Cardiac muscle cell (in vitro differentiated cells and primary cell): ENCODE measurements at regions not wholly inside any gene's neighbourhood (a gene's known extent, or its start where the extent isn't known, plus 50 kb on each side); places are given as distances from the start of the nearest gene placed in this dataset.

Source experiments
- DNase-seq, 2 donors: peaks; one replicate each; pipeline versions ENCODE4 v3.0.0 to v3.0.0-alpha.2; 2010 to 2017; ENCODE audit warnings: low read depth in 1 of 2, low spot score in 1 of 2
- H3K27ac ChIP-seq: fragments of 200-600 bp; sonication (generic); 2 replicates; pipeline ENCODE4 v1.5.1; 2016
- H3K27me3 ChIP-seq: fragments of 200-600 bp; sonication (generic); 2 replicates; pipeline ENCODE4 v1.6.0; 2016; ENCODE audit warnings: control low read depth
- H3K36me3 ChIP-seq: fragments of 200-600 bp; sonication (generic); 2 replicates; pipeline ENCODE4 v1.5.1; 2016; ENCODE audit warnings: control low read depth
- H3K4me1 ChIP-seq: fragments of 200-600 bp; sonication (generic); 2 replicates; pipeline ENCODE4 v1.8.1; 2017; ENCODE audit warnings: low read depth, mild to moderate bottlenecking, mixed run types
- H3K4me3 ChIP-seq: fragments of 200-600 bp; sonication (generic); 2 replicates; pipeline ENCODE4 v1.5.1; 2016; ENCODE audit warnings: mild to moderate bottlenecking
- H3K9me3 ChIP-seq: fragments of 200-600 bp; sonication (generic); 2 replicates; pipeline ENCODE4 v1.5.1; 2017; ENCODE audit warnings: low read depth, mild to moderate bottlenecking, control low read depth
- TF ChIP-seq, protein P1 (sequence below): IDR thresholded peaks from 2 replicates; pipeline ENCODE4 v1.5.1; 2012; ENCODE audit warnings: low read depth, mild to moderate bottlenecking, low read length

DNA sequence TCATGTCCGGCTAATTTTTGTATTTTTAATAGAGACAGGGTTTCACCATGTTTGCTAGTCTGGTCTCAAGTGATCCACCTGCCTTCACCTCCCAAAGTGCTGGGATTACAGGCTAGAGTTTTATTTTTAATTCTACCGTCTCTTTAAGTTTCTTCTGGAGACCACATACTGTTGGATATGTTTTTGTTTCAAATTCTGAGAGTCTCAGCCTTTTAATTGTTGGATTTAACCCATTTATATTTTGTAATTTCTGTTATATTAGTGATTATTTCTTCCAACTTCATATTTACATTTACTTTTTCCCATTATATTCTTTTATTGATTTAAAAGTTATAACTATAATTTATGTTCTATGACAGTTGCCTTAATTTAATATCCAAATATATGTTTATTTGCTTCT lies 139.4 kb downstream of the BMS1 start:
- Histone ChIP-seq H3K9me3 (no peaks in the 10 kb centered on the region), H3K4me3 (no peak overlapping the region), H3K27ac (no peak overlapping the region), H3K4me1 (no peaks in the 10 kb centered on the region), H3K36me3 (no peaks in the 10 kb centered on the region), H3K27me3 (no peaks in the 10 kb centered on the region)
- TF ChIP-seq, protein P1, sequence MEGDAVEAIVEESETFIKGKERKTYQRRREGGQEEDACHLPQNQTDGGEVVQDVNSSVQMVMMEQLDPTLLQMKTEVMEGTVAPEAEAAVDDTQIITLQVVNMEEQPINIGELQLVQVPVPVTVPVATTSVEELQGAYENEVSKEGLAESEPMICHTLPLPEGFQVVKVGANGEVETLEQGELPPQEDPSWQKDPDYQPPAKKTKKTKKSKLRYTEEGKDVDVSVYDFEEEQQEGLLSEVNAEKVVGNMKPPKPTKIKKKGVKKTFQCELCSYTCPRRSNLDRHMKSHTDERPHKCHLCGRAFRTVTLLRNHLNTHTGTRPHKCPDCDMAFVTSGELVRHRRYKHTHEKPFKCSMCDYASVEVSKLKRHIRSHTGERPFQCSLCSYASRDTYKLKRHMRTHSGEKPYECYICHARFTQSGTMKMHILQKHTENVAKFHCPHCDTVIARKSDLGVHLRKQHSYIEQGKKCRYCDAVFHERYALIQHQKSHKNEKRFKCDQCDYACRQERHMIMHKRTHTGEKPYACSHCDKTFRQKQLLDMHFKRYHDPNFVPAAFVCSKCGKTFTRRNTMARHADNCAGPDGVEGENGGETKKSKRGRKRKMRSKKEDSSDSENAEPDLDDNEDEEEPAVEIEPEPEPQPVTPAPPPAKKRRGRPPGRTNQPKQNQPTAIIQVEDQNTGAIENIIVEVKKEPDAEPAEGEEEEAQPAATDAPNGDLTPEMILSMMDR = no peak
- no peak for DNase-seq

DNA sequence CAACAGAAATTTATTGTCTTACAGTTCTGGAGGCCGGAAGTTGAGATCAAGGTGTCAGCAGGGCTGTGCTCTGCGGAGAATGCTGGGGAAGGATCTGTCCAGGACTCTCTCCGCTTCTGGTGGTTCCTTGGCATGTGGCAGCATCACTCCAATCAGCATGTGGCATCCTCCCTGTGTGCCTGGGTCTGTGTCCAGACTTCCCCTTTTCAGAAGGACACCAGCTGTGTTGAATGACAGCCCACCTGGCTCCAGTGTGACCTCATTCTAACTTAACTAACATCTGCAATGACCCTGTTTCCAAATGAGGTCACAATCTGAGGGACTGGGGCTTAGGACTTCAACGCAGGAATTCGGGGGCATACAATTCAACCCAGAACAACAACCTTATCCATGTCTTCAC lies 141.9 kb downstream of the BMS1 start:
- H3K27ac ChIP-seq = no peak overlapping the region
- H3K4me3 ChIP-seq = no peak overlapping the region
- no peaks in the 10 kb centered on the region for H3K36me3 ChIP-seq
- H3K4me1 ChIP-seq = no peaks in the 10 kb centered on the region
- TF ChIP-seq, protein P1 = no peak
- DNase-seq = no peak
- H3K9me3 ChIP-seq = no peaks in the 10 kb centered on the region
- H3K27me3 ChIP-seq = no peaks in the 10 kb centered on the region

DNA sequence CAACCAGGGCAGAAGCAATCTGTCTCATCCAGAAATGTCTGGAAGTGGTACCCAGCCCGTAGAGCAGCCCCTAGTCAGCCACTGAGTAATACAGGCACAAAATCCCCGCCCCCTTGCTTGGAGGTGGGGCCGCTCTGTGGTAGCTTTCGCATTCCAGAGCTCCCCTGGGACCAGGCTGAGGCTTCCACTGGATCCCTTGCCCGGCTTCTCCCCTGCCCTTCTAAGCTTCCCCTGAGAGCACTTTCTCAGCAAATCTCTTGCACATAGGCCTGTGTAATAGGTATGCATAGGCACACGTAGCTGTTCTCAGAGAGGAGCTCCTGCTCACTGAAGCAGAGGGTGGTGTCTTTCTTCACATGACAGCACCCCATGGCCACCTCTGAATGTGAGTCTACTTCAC lies 144.2 kb downstream of the BMS1 start:
- Histone ChIP-seq H3K36me3 (no peaks in the 10 kb centered on the region), H3K27ac (no peak overlapping the region), H3K4me1 (no peaks in the 10 kb centered on the region), H3K4me3 (no peak overlapping the region), H3K27me3 (peaks cover 3% of the 10 kb centered on the region), H3K9me3 (no peaks in the 10 kb centered on the region)
- DNase-seq = peak; percentile 51 to 77
- TF ChIP-seq, protein P1 = no peak

DNA sequence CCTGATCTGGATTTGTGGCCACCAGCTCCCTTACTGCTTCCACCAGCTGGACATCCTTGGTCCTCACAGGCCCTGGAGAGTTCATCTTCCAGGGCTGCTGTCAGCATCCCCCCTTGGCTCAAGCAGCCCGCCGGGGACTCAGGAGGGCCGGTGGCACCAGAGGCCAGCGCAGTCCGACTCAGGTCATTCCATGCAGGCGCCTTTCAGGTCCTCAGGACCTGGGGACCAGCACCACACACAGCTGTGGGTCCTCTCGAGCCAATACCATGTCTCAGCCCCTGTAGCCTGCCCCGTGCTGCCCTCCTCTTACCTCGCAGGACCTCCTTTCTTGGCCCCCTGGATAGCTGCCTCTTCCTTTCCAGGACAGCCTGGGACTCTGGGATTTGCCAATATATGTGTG lies 145.5 kb downstream of the BMS1 start:
- peaks cover 15% of the 10 kb centered on the region for H3K27me3 ChIP-seq
- no peak for DNase-seq
- TF ChIP-seq, protein P1 = no peak

DNA sequence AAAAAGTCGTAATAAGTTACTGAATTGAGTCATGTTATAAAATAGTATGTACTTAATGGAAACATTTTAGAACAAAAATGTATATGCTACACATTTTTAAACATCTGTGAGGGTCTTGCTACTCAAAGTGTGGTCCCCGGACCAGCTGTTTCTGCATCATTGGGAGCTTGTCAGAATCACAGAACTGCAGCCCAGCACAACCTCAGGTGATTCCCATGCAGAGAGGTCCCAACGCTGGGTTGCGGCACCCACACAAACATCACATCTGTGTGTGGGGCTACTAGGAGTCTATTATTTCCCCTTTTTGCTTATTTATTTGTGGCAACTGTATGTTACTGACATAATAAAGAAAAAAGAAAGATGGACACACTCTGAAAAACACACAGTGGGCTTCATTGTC lies 146.6 kb downstream of the BMS1 start:
- DNase-seq = no peak
- Histone ChIP-seq H3K9me3 (no peaks in the 10 kb centered on the region), H3K36me3 (no peaks in the 10 kb centered on the region), H3K4me3 (no peak overlapping the region), H3K27me3 (peaks cover 27% of the 10 kb centered on the region), H3K4me1 (no peaks in the 10 kb centered on the region), H3K27ac (no peak overlapping the region)
- TF ChIP-seq, protein P1 = no peak

More for the DNA sequence above, 145.5 kb downstream of the BMS1 start:
- no peaks in the 10 kb centered on the region for H3K9me3 ChIP-seq
- no peak overlapping the region for H3K4me3 ChIP-seq
- H3K36me3 ChIP-seq = no peaks in the 10 kb centered on the region
- H3K27ac ChIP-seq = no peak overlapping the region
- no peaks in the 10 kb centered on the region for H3K4me1 ChIP-seq

DNA sequence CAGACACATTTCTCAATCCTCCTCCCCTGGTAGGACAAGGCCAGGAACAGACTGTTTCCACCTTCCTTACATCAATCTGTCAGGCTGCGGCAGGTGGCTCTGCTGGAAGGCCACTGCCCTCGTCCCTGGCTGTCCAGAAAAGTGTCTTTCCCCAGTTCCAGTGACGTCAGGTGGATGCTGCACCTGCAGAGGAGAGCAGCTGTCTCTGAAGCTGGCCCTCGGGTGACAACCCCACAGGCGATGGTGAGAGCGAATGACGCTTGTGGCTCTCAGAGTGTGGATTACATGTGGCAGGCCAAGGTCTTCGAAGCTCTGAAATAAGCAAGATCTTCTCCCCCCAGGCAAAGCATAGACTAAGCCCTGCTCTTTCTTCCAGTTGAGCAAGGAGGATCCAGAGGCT lies 146.9 kb upstream of the RET start:
- H3K4me3 ChIP-seq = no peak overlapping the region
- TF ChIP-seq, protein P1 = no peak
- H3K36me3 ChIP-seq = no peaks in the 10 kb centered on the region
- H3K9me3 ChIP-seq = no peaks in the 10 kb centered on the region
- DNase-seq = no peak
- H3K27ac ChIP-seq = no peak overlapping the region
- H3K27me3 ChIP-seq = peaks cover 34% of the 10 kb centered on the region
- H3K4me1 ChIP-seq = no peaks in the 10 kb centered on the region
